Esophagus squamous epithelium (tissue), 4 donors: ENCODE measurements at regions not wholly inside any gene's neighbourhood (a gene's known extent, or its start where the extent isn't known, plus 50 kb on each side); places are given as distances from the start of the nearest gene placed in this dataset.

ENCODE experiments used
- CTCF ChIP-seq, 6 experiments: fragments of 450-650 bp in 4 of 6; fragments of 200-600 bp in 2 of 6; sonication (generic) in 2 of 6; IDR thresholded peaks; one replicate each; pipeline ENCODE4 v1.5.1; 2016 to 2019; ENCODE audit warnings: antibody characterized with exemption in 6 of 6, mild to moderate bottlenecking in 4 of 6, moderate library complexity in 4 of 6
- POLR2A ChIP-seq, 4 donors: fragments of 450-650 bp; IDR thresholded peaks; one replicate each; pipeline ENCODE4 v1.6.1; 2017; ENCODE audit warnings: antibody characterized with exemption in 4 of 4, mild to moderate bottlenecking in 4 of 4, moderate library complexity in 3 of 4

GRCh38 chr14:51592836-51593235 is 58.9 kb upstream of the FRMD6 start:
- TF ChIP-seq POLR2A (IDR thresholded peaks at IDR 0.05), result no peak
- TF ChIP-seq CTCF (IDR thresholded peaks at IDR 0.05), result no peak
